ENCODE measurements at regions not wholly inside any gene's neighbourhood (a gene's known extent, or its start where the extent isn't known, plus 50 kb on each side); places are given as distances from the start of the nearest gene placed in this dataset.

GRCh38 chr2:217252181-217252580, 392.3 kb upstream of the TNP1 start:
- no peak for TF ChIP-seq CTCF (IDR thresholded peaks at IDR 0.05; ENCODE audit: insufficient read depth, low read length, poor library complexity, severe bottlenecking)
- TF ChIP-seq EZH2phosphoT487 (conservative IDR thresholded peaks at IDR 0.05; ENCODE audit: low read length), result no peak

All from SU-DHL-6 (cell line).